CD4-positive, alpha-beta memory T cell (primary cell): ENCODE measurements at regions not wholly inside any gene's neighbourhood (a gene's known extent, or its start where the extent isn't known, plus 50 kb on each side); places are given as distances from the start of the nearest gene placed in this dataset.

ENCODE experiments used
- CTCF ChIA-PET: fragments of 350-600 bp; sonication (Branson Sonifier 250); formaldehyde crosslinking; loops from one replicate; lab custom pipeline; 2021; ENCODE audit warnings: inconsistent platforms; ENCODE audit not compliant: partially characterized antibody; lab: Charles Lee
- POLR2A ChIA-PET: fragments of 350-600 bp; sonication (Branson Sonifier 250); formaldehyde crosslinking; loops from one replicate; lab custom pipeline; 2021; ENCODE audit not compliant: partially characterized antibody; lab: Charles Lee
- DNase-seq, 5 donors: peaks; one replicate each; pipeline versions ENCODE4 v3.0.0 to v3.0.0-alpha.2; 2020 to 2022; ENCODE audit warnings: mixed read lengths in 1 of 5
- H3K27ac ChIP-seq: one replicate; pipeline ENCODE4 v1.7.0; 2013; ENCODE audit warnings: low read depth, low read length
- H3K27me3 ChIP-seq: 2 replicates; pipeline ENCODE4 v1.7.0; 2013; ENCODE audit warnings: mild to moderate bottlenecking, low read length, moderate library complexity; ENCODE audit not compliant: insufficient read depth
- H3K36me3 ChIP-seq: 2 replicates; pipeline ENCODE4 v1.7.0; 2013; ENCODE audit warnings: mild to moderate bottlenecking, low read length, moderate library complexity; ENCODE audit not compliant: insufficient read depth
- H3K4me1 ChIP-seq: 2 replicates; pipeline ENCODE4 v1.7.0; 2013; ENCODE audit warnings: mild to moderate bottlenecking, low read length, moderate library complexity; ENCODE audit not compliant: insufficient read depth
- H3K4me3 ChIP-seq, 2 donors: one replicate each; pipeline ENCODE4 v1.7.0; 2013; ENCODE audit warnings: low read length in 2 of 2, mild to moderate bottlenecking in 1 of 2
- H3K9me3 ChIP-seq, 2 donors: one replicate each; pipeline ENCODE4 v1.7.0; 2013; ENCODE audit warnings: low read length in 2 of 2, control low read depth in 1 of 2; ENCODE audit not compliant: control insufficient read depth in 1 of 2
- H3K27ac Mint-ChIP-seq, 7 donors: one replicate each; pipeline ENCODE4 v1.8.0; 2020 to 2021; ENCODE audit warnings: mixed read lengths in 7 of 7, mild to moderate bottlenecking in 6 of 7, inconsistent platforms in 3 of 7, moderate library complexity in 3 of 7
- H3K27me3 Mint-ChIP-seq, 2 donors: one replicate each; pipeline ENCODE4 v1.8.0; 2020 to 2021; ENCODE audit warnings: mixed read lengths in 2 of 2
- H3K36me3 Mint-ChIP-seq, 2 donors: one replicate each; pipeline ENCODE4 v1.8.0; 2020 to 2021; ENCODE audit warnings: mixed read lengths in 2 of 2, inconsistent platforms in 1 of 2, mild to moderate bottlenecking in 1 of 2
- H3K4me1 Mint-ChIP-seq, 4 donors: one replicate each; pipeline ENCODE4 v1.8.0; 2020 to 2021; ENCODE audit warnings: mixed read lengths in 4 of 4, mild to moderate bottlenecking in 1 of 4
- H3K4me3 Mint-ChIP-seq, 8 donors: one replicate each; pipeline ENCODE4 v1.8.0; 2020 to 2021; ENCODE audit warnings: mixed read lengths in 8 of 8, mild to moderate bottlenecking in 7 of 8, moderate library complexity in 6 of 8, inconsistent platforms in 3 of 8
- H3K9me3 Mint-ChIP-seq, 8 donors: one replicate each; pipeline ENCODE4 v1.8.0; 2020 to 2021; ENCODE audit warnings: mixed read lengths in 8 of 8, mild to moderate bottlenecking in 5 of 8, inconsistent platforms in 3 of 8, moderate library complexity in 1 of 8
- intact Hi-C: fragments of 100-400 bp; cut with micrococcal nuclease; formaldehyde crosslinking; loops from one replicate; pipeline ENCODE4 v1.15.1; 2023

DNA sequence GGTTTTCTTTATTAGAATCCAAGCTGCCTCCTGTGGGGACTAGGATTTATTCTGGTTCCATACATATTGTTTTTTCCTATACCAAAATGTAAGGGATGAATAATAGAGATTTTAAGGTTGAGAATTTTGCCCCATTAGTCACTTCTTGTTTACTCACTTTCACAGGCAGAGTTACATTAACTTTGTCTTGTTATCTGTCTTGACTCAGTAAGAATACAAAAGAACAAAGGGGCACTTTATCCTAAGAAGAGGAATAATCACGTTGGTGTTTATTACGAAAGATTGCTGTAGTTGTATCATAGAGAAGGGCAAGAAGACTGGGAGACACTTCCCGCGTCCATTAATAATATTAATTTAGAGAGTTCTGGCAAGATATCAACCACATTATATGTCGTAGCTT lies 599.7 kb upstream of the FTMT start:
- no peaks in the 10 kb centered on the region for H3K4me1 Mint-ChIP-seq
- H3K4me1 ChIP-seq: no peaks in the 10 kb centered on the region
- ChIA-PET CTCF (no interaction called here), POLR2A (no interaction called here)
- peaks cover 0 to 18% (median 4%) of the 10 kb centered on the region in 8 donors for H3K9me3 Mint-ChIP-seq
- no peak for DNase-seq
- H3K27ac Mint-ChIP-seq: no peak overlapping the region
- H3K36me3 Mint-ChIP-seq: no peaks in the 10 kb centered on the region
- no peaks in the 10 kb centered on the region for H3K36me3 ChIP-seq
- no peaks in the 10 kb centered on the region for H3K9me3 ChIP-seq
- H3K27me3 Mint-ChIP-seq: no peaks in the 10 kb centered on the region
- no peak overlapping the region for H3K27ac ChIP-seq
- no peaks in the 10 kb centered on the region for H3K27me3 ChIP-seq
- no peak overlapping the region for H3K4me3 ChIP-seq
- no peak overlapping the region for H3K4me3 Mint-ChIP-seq
- intact Hi-C loops: no loop called here

DNA sequence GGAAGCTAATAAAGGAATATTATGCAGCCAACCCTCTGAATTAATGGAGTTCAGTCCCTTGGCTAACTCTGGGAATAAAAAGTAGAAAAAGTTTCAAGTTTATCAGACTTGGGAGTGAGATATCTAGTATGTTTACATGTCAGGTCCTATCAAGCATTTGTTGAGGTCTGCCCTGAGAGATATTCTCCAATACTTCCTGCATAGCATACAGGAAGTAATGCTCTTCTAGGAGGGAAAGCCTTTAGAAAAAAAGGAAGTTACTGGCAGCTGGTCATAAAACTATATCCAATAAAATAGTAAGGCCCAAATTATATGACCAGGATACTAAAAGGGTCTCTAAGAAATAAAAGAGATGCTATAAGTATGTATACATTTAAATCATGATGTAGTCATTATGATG lies 594.1 kb upstream of the FTMT start:
- no peak for DNase-seq
- no peaks in the 10 kb centered on the region for H3K4me1 Mint-ChIP-seq
- CTCF ChIA-PET: no interaction called here
- H3K36me3 Mint-ChIP-seq: no peaks in the 10 kb centered on the region
- no peaks in the 10 kb centered on the region for H3K4me1 ChIP-seq
- intact Hi-C loops: no loop called here
- no peaks in the 10 kb centered on the region for H3K27me3 ChIP-seq
- H3K9me3 ChIP-seq: no peaks in the 10 kb centered on the region
- no peak overlapping the region for H3K4me3 ChIP-seq
- no peaks in the 10 kb centered on the region for H3K36me3 ChIP-seq
- POLR2A ChIA-PET: no interaction called here
- H3K27ac Mint-ChIP-seq: no peak overlapping the region
- no peaks in the 10 kb centered on the region for H3K27me3 Mint-ChIP-seq
- no peak overlapping the region for H3K27ac ChIP-seq
- H3K9me3 Mint-ChIP-seq: peaks cover 0 to 22% (median 11%) of the 10 kb centered on the region in 8 donors
- no peak overlapping the region for H3K4me3 Mint-ChIP-seq

DNA sequence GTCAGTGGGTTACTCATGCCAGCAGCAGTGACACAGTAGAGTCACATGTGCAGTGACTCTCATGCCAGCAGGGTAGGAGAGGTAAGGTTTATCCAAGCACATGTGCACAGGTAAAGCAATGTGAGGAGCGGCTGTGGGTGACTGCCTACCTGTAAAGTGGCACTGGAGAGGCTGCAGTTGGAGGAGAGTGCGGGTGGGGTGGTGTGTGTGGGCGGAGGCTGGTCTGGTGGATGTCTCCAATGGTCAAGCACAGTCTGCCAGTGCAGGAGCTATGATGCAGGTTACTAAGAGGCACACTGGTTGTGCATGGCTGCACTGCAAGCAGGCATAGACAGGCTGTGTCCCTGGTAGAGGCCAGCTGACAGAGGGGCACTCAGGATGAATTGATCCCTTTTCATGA lies 588.2 kb upstream of the FTMT start:
- no peaks in the 10 kb centered on the region for H3K36me3 ChIP-seq
- H3K4me1 Mint-ChIP-seq: no peaks in the 10 kb centered on the region
- H3K4me3 ChIP-seq: no peak overlapping the region
- H3K27ac ChIP-seq: no peak overlapping the region
- DNase-seq: no peak
- POLR2A ChIA-PET: no interaction called here
- H3K4me1 ChIP-seq: no peaks in the 10 kb centered on the region
- CTCF ChIA-PET: no interaction called here
- no peaks in the 10 kb centered on the region for H3K27me3 ChIP-seq
- no peaks in the 10 kb centered on the region for H3K9me3 ChIP-seq
- no peaks in the 10 kb centered on the region for H3K36me3 Mint-ChIP-seq
- intact Hi-C loops: no loop called here
- no peak overlapping the region for H3K4me3 Mint-ChIP-seq
- H3K27ac Mint-ChIP-seq: no peak overlapping the region
- H3K27me3 Mint-ChIP-seq: no peaks in the 10 kb centered on the region
- H3K9me3 Mint-ChIP-seq: peaks cover 0 to 24% (median 12%) of the 10 kb centered on the region in 8 donors

DNA sequence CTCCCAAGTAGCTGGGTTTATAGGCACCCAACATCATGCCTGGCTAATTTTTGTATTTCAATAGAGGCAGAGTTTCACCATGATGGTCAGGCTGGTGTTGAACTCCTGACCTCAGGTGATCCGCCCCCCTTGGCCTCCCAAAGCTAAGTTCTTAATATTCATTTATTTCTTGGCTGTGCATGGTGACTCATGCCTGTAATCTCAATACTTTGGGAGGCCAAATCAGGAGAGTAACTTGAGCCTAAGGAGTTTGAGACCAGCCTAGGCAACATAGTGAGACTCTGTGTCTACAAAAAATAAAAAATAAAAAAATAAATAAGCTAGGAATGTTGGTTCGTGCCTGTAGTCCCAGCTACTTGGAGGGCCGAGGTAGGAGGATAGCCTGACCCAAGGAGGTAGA lies 587.1 kb upstream of the FTMT start:
- H3K36me3 Mint-ChIP-seq: no peaks in the 10 kb centered on the region
- CTCF ChIA-PET: no interaction called here
- Histone ChIP-seq H3K36me3 (no peaks in the 10 kb centered on the region), H3K4me1 (no peaks in the 10 kb centered on the region), H3K27me3 (no peaks in the 10 kb centered on the region), H3K4me3 (no peak overlapping the region), H3K27ac (no peak overlapping the region), H3K9me3 (no peaks in the 10 kb centered on the region)
- H3K4me1 Mint-ChIP-seq: no peaks in the 10 kb centered on the region
- no peak overlapping the region for H3K4me3 Mint-ChIP-seq
- DNase-seq: no peak
- H3K9me3 Mint-ChIP-seq: peaks cover 0 to 18% (median 11%) of the 10 kb centered on the region in 8 donors
- intact Hi-C loops: no loop called here
- H3K27ac Mint-ChIP-seq: no peak overlapping the region
- POLR2A ChIA-PET: no interaction called here
- no peaks in the 10 kb centered on the region for H3K27me3 Mint-ChIP-seq

DNA sequence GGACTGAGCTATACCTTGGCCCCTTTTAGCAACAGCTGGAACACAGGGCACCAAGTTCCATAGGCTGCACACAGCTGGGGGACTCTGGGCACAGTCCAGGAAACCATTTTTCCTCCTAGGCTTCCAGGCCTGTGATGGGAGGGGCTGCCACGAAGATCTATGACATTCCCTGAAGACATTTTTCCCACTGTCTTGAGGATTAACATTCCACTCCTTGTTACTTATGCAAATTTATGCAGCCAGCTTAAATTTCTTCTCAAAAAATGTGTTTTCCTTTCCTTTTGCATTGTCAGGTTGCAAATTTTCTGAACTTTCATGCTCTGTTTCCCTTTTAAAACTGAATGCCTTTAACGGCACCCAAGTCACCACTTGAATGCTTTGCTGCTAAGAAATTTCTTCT lies 580.1 kb upstream of the FTMT start:
- ChIA-PET CTCF (interaction anchor here (1.0 kb wide), 1 partner anchor 9 kb away, joined by 3 read pairs; no protein-coding TSS in a partner anchor), POLR2A (no interaction called here)
- Mint-ChIP-seq H3K4me3 (no peak overlapping the region), H3K27me3 (no peaks in the 10 kb centered on the region), H3K27ac (no peak overlapping the region), H3K9me3 (peaks cover 0 to 12% (median 5%) of the 10 kb centered on the region in 8 donors), H3K4me1 (no peaks in the 10 kb centered on the region), H3K36me3 (no peaks in the 10 kb centered on the region)
- Histone ChIP-seq H3K9me3 (no peaks in the 10 kb centered on the region), H3K4me1 (no peaks in the 10 kb centered on the region), H3K27ac (no peak overlapping the region), H3K27me3 (no peaks in the 10 kb centered on the region), H3K4me3 (no peak overlapping the region), H3K36me3 (no peaks in the 10 kb centered on the region)
- intact Hi-C loops: no loop called here
- no peak for DNase-seq

DNA sequence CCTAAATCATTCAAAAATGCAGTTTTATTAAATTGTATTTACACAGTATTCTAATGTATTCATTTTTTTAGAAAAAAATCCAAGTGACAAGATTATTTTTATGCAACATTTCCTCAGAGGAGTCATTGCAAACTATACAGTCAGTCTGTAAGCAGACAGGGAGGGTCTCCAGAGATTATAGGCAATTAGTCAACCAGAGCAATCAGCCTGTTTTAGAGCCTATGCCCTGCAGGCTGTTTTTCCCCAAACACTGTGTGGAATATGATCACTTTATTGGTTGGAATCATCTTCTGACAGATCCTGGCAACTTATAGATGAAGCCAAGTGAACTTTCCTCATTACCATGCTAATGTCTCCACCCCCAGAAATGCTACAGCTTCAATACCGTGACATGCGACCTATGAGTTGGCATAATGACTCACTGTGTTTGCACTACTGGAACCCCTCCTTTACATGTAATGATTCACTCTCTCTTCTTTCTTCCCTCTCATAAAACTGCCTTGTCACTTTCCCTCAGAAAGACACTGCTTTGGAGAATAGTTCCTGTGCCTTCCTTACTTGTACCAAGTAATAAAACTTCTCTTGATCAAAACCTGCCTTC lies 577.7 kb upstream of the FTMT start:
- Mint-ChIP-seq H3K4me3 (no peak overlapping the region), H3K27ac (no peak overlapping the region), H3K27me3 (no peaks in the 10 kb centered on the region), H3K4me1 (no peaks in the 10 kb centered on the region), H3K36me3 (no peaks in the 10 kb centered on the region), H3K9me3 (peaks cover 0 to 14% (median 5%) of the 10 kb centered on the region in 8 donors)
- Histone ChIP-seq H3K4me1 (no peaks in the 10 kb centered on the region), H3K27me3 (no peaks in the 10 kb centered on the region), H3K36me3 (no peaks in the 10 kb centered on the region), H3K4me3 (no peak overlapping the region), H3K27ac (no peak overlapping the region), H3K9me3 (no peaks in the 10 kb centered on the region)
- ChIA-PET CTCF (no interaction called here), POLR2A (no interaction called here)
- no peak for DNase-seq
- intact Hi-C loops: no loop called here

DNA sequence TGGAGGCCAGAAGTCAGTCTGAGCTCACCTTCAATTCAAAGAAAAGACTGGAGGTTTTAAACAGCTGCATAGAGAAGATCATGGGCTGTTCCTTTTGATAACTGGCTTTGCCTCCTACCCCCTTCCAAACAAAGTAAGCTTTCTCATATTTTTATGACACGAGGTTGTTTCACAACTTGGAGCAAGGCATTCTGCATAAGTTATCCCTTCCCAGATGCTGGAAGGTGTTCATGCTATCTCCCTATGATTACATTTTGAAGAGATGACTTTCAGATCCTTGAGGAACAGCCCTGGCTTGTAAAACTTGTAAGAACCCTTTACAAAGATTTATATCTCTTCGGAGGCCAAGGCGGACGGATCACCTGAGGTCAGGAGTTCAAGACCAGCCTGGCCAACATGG lies 571.9 kb upstream of the FTMT start:
- Histone ChIP-seq H3K4me1 (no peaks in the 10 kb centered on the region), H3K9me3 (no peaks in the 10 kb centered on the region), H3K4me3 (no peak overlapping the region), H3K27me3 (no peaks in the 10 kb centered on the region), H3K36me3 (no peaks in the 10 kb centered on the region), H3K27ac (no peak overlapping the region)
- no peak for DNase-seq
- CTCF ChIA-PET: no interaction called here
- Mint-ChIP-seq H3K9me3 (peaks cover 2 to 13% (median 8%) of the 10 kb centered on the region in 8 donors), H3K36me3 (no peaks in the 10 kb centered on the region), H3K4me3 (no peak overlapping the region), H3K27ac (no peak overlapping the region), H3K4me1 (no peaks in the 10 kb centered on the region), H3K27me3 (no peaks in the 10 kb centered on the region)
- intact Hi-C loops: no loop called here
- POLR2A ChIA-PET: no interaction called here
